ENCODE measurements at regions not wholly inside any gene's neighbourhood (a gene's known extent, or its start where the extent isn't known, plus 50 kb on each side); places are given as distances from the start of the nearest gene placed in this dataset.

- H3K4me1 Mint-ChIP-seq (ENCODE audit: unreplicated experiment), result peaks cover 7% of the 10 kb centered on the region
- no peak overlapping the region for H3K4me3 Mint-ChIP-seq
- TF ChIP-seq CTCF (conservative IDR thresholded peaks at IDR 0.05), result no peak
- peaks cover 7% of the 10 kb centered on the region for H3K9me3 Mint-ChIP-seq
- no peaks in the 10 kb centered on the region for H3K36me3 Mint-ChIP-seq
- no peaks in the 10 kb centered on the region for H3K27me3 Mint-ChIP-seq
- DNase-seq (ENCODE audit: extremely low spot score, unreplicated experiment), result no peak
- no peak overlapping the region for H3K27ac Mint-ChIP-seq
Observed at GRCh38 chr7:67758551-67758950, 761.9 kb downstream of the TYW1 start.

GRCh38 chr7:67760971-67761370, 764.3 kb downstream of the TYW1 start:
- Mint-ChIP-seq H3K9me3 (peaks cover 5% of the 10 kb centered on the region), H3K27me3 (no peaks in the 10 kb centered on the region), H3K27ac (no peak overlapping the region), H3K4me3 (no peak overlapping the region), H3K36me3 (no peaks in the 10 kb centered on the region), H3K4me1 (ENCODE audit: unreplicated experiment) (peaks cover 11% of the 10 kb centered on the region)
- no peak for TF ChIP-seq CTCF (conservative IDR thresholded peaks at IDR 0.05)
- no peak for DNase-seq (ENCODE audit: extremely low spot score, unreplicated experiment)

- TF ChIP-seq CTCF (conservative IDR thresholded peaks at IDR 0.05), result no peak
- Mint-ChIP-seq H3K4me1 (ENCODE audit: unreplicated experiment) (peaks cover 11% of the 10 kb centered on the region), H3K27ac (no peak overlapping the region), H3K4me3 (no peak overlapping the region), H3K36me3 (no peaks in the 10 kb centered on the region), H3K27me3 (peaks cover 3% of the 10 kb centered on the region), H3K9me3 (peaks cover 8% of the 10 kb centered on the region)
- DNase-seq (ENCODE audit: extremely low spot score, unreplicated experiment), result no peak
Observed at GRCh38 chr7:67762516-67762915, 765.9 kb downstream of the TYW1 start.

- no peaks in the 10 kb centered on the region for H3K36me3 Mint-ChIP-seq
- peaks cover 5% of the 10 kb centered on the region for H3K27me3 Mint-ChIP-seq
- peak overlapping the region; percentile 78 for H3K27ac Mint-ChIP-seq
- no peak overlapping the region for H3K4me3 Mint-ChIP-seq
- H3K9me3 Mint-ChIP-seq, result peaks cover 3% of the 10 kb centered on the region
- DNase-seq (ENCODE audit: extremely low spot score, unreplicated experiment), result no peak
- peaks cover 6% of the 10 kb centered on the region for H3K4me1 Mint-ChIP-seq (ENCODE audit: unreplicated experiment)
- no peak for TF ChIP-seq CTCF (conservative IDR thresholded peaks at IDR 0.05)
Observed at GRCh38 chr7:67764289-67764688, 767.7 kb downstream of the TYW1 start.

- no peak overlapping the region for H3K4me3 Mint-ChIP-seq
- no peak for DNase-seq (ENCODE audit: extremely low spot score, unreplicated experiment)
- peaks cover 12% of the 10 kb centered on the region for H3K27me3 Mint-ChIP-seq
- H3K36me3 Mint-ChIP-seq, result no peaks in the 10 kb centered on the region
- no peak overlapping the region for H3K27ac Mint-ChIP-seq
- H3K4me1 Mint-ChIP-seq (ENCODE audit: unreplicated experiment), result peaks cover 6% of the 10 kb centered on the region
- H3K9me3 Mint-ChIP-seq, result peaks cover 3% of the 10 kb centered on the region
- no peak for TF ChIP-seq CTCF (conservative IDR thresholded peaks at IDR 0.05)
Observed at GRCh38 chr7:67765481-67766175, 769.0 kb downstream of the TYW1 start.

Data from type B pancreatic cell (in vitro differentiated cells).